ENCODE measurements at regions not wholly inside any gene's neighbourhood (a gene's known extent, or its start where the extent isn't known, plus 50 kb on each side); places are given as distances from the start of the nearest gene placed in this dataset.

DNA sequence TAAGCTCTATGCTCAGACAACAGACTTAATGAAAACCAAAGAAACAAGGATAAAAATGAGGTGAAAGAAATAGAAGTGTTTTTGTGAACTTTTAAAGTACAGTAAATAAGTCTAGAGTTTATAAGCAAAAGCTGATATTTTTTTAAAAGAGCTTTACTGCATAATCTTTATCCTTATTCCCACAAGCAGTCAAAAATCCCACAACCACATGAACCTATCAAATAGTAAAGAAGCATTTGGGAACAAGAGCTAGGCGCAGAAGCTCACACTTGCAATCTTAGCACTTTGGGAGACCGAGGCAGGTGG lies 103.8 kb upstream of the TJP1 start:
- TF ChIP-seq EZH2 (IDR thresholded peaks at IDR 0.05; ENCODE audit: borderline replicate concordance) (no peak), CTCF (IDR thresholded peaks at IDR 0.05; ENCODE audit: poor library complexity) (no peak), EZH2phosphoT487 (IDR thresholded peaks at IDR 0.05; ENCODE audit: low read depth, severe bottlenecking, unreplicated experiment) (no peak)
- DNase-seq (ENCODE audit: low spot score) = no peak
- Histone ChIP-seq H3K4me3 (no peak overlapping the region), H3K36me3 (replicated peaks; ENCODE audit: insufficient read depth, low read depth) (no peaks in the 10 kb centered on the region), H4K20me1 (ENCODE audit: insufficient read depth, poor library complexity, severe bottlenecking) (no peaks in the 10 kb centered on the region), H3K4me1 (ENCODE audit: insufficient read depth) (peaks cover 16% of the 10 kb centered on the region), H3K27me3 (no peaks in the 10 kb centered on the region), H3K4me2 (peak overlapping the region; percentile 3), H3K9me3 (ENCODE audit: low read depth) (no peaks in the 10 kb centered on the region), H3K27ac (peak overlapping the region; percentile 62), H2AFZ (no peak overlapping the region), H3K9me2 (replicated peaks; ENCODE audit: insufficient read depth) (no peaks in the 10 kb centered on the region), H3K79me2 (no peaks in the 10 kb centered on the region)
- WGBS (ENCODE audit: low lambda C conversion rate, missing lambda C conversion rate) = 88% methylated on average over 2 of the region's 2 CpGs

GRCh38 chr15:29925227-29926082 lies 103.2 kb upstream of the TJP1 start:
- Histone ChIP-seq H3K4me1 (ENCODE audit: insufficient read depth) (peaks cover 20% of the 10 kb centered on the region), H3K4me3 (no peak overlapping the region), H3K27ac (peak overlapping the region; percentile 94), H3K4me2 (peak overlapping the region; percentile 59), H3K9me3 (ENCODE audit: low read depth) (no peaks in the 10 kb centered on the region), H3K9me2 (replicated peaks; ENCODE audit: insufficient read depth) (no peaks in the 10 kb centered on the region), H2AFZ (no peak overlapping the region), H3K36me3 (replicated peaks; ENCODE audit: insufficient read depth, low read depth) (no peaks in the 10 kb centered on the region), H3K27me3 (no peaks in the 10 kb centered on the region), H3K79me2 (no peaks in the 10 kb centered on the region), H4K20me1 (ENCODE audit: insufficient read depth, poor library complexity, severe bottlenecking) (no peaks in the 10 kb centered on the region)
- DNase-seq (ENCODE audit: low spot score) = peak; percentile 87
- TF ChIP-seq EZH2phosphoT487 (IDR thresholded peaks at IDR 0.05; ENCODE audit: low read depth, severe bottlenecking, unreplicated experiment) (no peak), CTCF (IDR thresholded peaks at IDR 0.05; ENCODE audit: poor library complexity) (peak; percentile 81)
- WGBS (ENCODE audit: low lambda C conversion rate, missing lambda C conversion rate) = 43% methylated on average over 5 of the region's 5 CpGs

GRCh38 chr15:29924750-29925149 lies 102.5 kb upstream of the TJP1 start:
- peak overlapping the region; percentile 31 for H2AFZ ChIP-seq
- H3K9me3 ChIP-seq (ENCODE audit: low read depth) = no peaks in the 10 kb centered on the region
- H4K20me1 ChIP-seq (ENCODE audit: insufficient read depth, poor library complexity, severe bottlenecking) = no peaks in the 10 kb centered on the region
- H3K27ac ChIP-seq = peak overlapping the region; percentile 94
- H3K4me3 ChIP-seq = no peak overlapping the region
- peak overlapping the region; percentile 59 for H3K4me2 ChIP-seq
- TF ChIP-seq EZH2 (IDR thresholded peaks at IDR 0.05; ENCODE audit: borderline replicate concordance) = no peak
- TF ChIP-seq EZH2phosphoT487 (IDR thresholded peaks at IDR 0.05; ENCODE audit: low read depth, severe bottlenecking, unreplicated experiment) = no peak
- TF ChIP-seq CTCF (IDR thresholded peaks at IDR 0.05; ENCODE audit: poor library complexity) = no peak
- peaks cover 21% of the 10 kb centered on the region for H3K4me1 ChIP-seq (ENCODE audit: insufficient read depth)
- no peaks in the 10 kb centered on the region for H3K9me2 ChIP-seq (replicated peaks; ENCODE audit: insufficient read depth)
- H3K79me2 ChIP-seq = no peaks in the 10 kb centered on the region
- WGBS (ENCODE audit: low lambda C conversion rate, missing lambda C conversion rate) = 4% methylated on average over 4 of the region's 4 CpGs
- H3K27me3 ChIP-seq = no peaks in the 10 kb centered on the region
- H3K36me3 ChIP-seq (replicated peaks; ENCODE audit: insufficient read depth, low read depth) = no peaks in the 10 kb centered on the region
- DNase-seq (ENCODE audit: low spot score) = peak; percentile 79

Data from hepatocyte (in vitro differentiated cells).